Fibroblast of skin of scalp (primary cell): ENCODE measurements at regions not wholly inside any gene's neighbourhood (a gene's known extent, or its start where the extent isn't known, plus 50 kb on each side); places are given as distances from the start of the nearest gene placed in this dataset.
A peak's percentile ranks its signal among the peaks of the same experiment; 100 is the strongest.

Experiments
- DNase-seq: peaks from one replicate; pipeline ENCODE4 v3.0.0-alpha.2; 2013

DNA sequence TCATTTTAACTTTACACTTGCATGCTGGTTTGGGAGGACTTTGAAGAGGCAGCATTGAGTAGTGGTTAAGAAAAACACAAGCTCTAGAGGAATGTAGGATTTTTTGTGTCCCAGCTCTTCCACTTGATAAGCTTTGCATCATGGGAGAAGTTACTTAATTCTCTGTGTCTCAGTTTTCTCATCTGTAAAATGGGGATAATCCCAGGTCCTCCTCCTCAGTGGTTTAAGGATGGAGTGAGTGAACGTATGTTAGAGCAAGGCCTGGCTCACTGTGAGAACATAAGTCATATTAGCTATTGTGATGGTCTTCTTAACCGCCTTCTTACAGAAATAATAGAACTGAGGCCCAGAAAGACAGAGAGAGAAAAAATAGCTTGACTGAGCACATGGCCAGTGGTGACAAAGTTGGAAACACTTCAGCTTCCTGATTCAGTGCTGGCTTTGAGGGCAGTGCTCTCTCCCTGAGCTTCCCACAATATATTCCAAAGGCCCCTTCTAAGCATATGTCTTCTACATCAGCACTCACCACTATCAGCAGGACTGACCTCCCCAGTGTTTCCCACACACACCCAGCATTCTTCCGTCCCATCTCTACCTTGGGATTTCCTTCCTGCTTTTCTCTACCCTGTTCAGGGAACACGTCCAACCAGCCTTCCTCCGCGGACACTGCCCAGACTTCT, 214.9 kb upstream of the TNP1 start:
- peak; percentile 29 for DNase-seq

- no peak for DNase-seq
Observed at GRCh38 chr2:217071416-217071815, 211.6 kb upstream of the TNP1 start.

DNA sequence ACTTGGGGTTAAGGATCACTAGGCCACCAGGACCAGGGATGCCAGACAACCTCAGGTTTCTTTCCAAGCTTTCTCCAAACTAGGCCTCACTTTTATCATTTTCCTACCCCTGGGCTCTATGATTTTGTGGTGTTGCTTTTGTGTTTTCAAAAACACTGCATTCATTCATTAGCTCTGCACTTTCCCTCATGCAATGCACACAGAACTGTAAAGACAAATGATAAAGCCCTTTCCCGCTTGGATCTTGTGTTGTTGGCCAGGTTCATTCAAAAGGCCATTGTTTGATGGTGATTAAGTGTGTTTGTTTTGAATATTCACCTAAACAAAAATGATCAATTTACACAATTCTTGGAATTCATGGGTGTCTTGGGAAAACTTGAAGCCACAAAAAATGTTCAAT, 210.7 kb upstream of the TNP1 start:
- no peak for DNase-seq

DNA sequence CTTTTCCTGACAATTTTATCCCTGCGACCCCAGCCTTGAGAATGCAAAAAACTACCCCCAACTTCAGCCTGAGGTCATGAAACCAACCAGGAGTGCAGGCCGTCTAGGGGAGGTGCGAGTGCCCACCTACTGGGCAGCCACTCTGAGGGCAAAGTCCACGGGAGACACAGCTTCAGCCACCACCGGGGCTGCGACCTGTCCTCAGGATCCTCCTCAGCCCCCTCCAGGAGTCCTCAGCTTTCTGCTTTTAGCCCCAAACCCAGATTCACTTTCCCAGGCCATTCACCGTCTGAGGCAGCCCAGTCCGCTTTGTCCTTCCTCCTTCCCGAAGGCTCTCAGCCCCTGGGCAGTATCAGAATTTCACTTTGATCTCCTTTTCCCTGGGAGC, 210.2 kb upstream of the TNP1 start:
- DNase-seq = no peak

DNA sequence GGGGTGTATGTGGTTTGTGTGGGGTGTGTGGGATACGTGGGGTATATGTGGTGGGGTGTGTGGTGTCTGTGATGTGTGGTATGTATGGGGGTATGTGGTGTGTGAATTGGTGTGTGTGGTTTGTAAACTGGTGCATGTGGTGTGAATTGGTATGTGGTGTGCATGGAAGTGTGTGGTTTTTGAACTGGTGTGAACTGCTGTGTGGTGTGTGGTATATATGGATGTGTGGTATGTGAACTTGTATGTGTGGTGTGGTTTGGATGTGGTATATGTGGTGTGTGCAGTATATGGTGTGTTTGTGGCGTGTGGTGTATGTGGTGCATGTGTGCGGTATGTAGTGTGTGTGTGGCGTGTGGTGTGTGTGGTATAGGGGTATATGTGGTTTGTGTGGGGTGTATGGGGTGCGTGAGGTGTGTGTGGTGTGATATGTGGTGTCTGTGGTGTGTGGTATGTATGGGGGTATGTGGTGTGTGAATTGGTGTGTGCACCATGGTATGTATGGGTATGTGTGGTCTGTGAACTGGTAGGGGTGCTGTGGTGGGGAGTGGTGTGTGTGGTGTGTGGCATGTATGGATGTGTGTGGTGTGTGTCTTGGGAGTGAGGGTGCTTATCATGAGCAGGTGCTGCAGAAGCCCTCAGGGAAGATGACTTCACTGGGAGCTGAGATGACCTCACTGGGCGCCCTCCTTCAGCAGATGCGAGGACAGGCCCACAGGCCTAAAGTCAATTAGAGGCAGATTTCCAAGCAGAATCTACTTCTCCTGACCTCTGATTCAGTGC, 209.6 kb upstream of the TNP1 start:
- DNase-seq = no peak

DNA sequence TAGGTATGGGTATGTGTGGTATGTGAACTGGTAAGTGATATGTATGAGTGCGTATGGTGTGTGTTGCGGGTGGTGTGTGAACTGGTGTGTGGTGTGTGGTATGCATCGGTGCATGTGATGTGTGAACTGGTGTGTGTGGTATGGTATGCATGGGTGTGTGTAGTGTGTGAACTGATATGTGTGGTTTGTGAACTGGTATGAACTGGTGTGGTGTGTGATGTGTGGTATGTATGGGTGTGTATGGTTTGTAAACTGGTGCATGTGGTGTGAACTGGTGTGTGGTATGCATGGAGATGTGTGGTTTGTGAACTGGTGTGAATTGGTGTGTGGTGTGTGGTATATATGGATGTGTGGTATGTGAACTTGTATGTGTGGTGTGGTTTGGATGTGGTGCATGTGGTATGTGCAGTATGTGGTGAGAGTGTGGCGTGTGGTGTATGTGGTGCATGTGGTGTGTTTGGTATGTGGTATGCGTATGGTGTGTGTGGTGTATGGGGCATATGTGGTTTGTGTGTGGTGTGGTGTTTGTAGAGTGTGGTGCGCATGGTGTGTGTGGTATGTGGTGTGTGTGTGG, 208.9 kb upstream of the TNP1 start:
- DNase-seq = no peak

DNA sequence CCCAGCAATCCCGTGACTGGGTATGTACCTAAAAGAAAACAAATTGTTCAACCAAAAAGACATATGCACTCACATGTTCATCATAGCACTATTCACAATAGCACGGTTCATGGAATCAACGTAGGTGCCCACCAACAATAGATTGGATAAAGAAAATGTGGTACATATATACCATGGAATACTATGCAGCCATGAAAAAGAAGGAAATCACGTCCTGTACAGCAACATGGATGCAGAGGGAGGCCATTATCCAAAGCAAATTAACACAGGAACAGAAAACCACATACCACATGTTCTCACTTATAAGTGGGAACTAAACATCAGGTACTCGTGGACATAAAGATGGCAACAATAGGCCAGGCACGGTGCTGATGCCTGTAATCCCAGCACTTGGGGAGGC, 207.9 kb upstream of the TNP1 start:
- DNase-seq = no peak

GRCh38 chr2:217066510-217067270, 206.8 kb upstream of the TNP1 start:
- DNase-seq = no peak

- peak; percentile 79 for DNase-seq
Observed at GRCh38 chr2:217065695-217066405, 206.0 kb upstream of the TNP1 start.

DNA sequence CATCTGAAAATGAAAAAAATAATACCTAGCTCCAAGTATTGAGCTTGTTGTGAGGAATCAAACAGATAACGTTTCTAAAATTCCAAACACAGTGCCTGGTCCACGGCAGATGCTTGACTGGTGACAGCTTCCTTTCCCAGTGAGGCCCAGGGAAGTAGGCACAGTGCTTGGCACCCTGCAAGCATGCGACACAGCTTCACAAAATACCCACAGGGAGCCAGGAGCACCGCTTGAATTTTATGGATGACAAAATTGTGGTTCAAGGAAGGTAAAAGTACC, 205.1 kb upstream of the TNP1 start:
- DNase-seq = no peak

DNA sequence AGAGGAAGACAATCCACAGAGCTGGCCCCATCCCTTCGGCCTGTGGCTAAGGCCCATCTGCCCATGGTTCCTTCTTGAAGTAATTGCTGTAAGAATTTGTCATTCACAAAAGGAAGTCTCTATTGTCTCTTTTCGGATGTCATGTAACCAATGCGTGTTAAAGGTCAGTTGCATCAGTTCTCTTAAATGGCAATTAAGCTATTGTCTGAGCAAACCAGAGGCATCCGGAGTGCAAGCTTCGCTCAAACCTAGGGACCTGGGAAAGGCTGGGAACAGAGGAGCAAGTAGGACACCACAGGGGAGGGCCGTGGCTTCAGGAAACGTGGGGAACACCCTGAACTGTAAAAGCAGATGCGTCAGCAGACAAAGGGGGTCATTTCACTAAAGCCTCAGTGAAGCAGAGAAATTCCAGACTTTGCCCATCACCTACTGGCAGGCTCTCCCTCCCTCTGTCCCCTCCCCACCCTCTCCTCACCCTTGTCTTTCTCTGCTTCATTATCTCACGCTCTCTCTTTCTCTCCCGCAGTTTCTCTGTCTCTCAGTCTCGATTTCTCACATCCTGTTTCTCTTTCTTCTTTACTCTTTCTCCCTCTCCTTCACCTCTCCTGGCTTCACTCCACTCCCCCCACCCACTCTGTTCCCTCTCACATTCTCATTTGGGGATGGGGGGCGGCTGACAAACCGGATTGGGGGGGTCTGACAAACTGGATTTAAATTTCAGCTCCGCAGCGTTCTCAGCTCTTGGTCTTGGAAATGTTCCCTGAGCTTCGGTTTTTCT, 204.6 kb upstream of the TNP1 start:
- peak; percentile 72 for DNase-seq

- DNase-seq = no peak
Observed at GRCh38 chr2:217063238-217063755, 203.4 kb upstream of the TNP1 start.

DNA sequence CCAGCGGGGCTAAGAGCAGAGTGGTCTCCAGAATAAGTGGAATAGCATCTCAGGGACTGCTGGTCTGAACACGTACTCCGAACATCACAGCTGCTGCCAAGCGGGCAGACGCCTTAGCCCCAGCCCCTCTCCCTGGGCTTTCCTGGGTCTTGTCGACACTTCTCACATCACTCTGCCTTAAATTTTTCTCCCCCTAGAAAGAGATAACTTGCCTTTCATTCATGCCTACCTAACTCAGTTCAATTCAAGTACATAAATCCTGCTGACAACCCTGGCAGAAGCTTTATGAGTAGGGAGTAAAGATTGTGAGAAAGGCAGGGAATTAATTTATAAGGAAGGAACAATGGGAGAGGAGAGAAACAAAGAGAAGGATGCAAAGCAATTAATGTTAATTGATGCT, 202.9 kb upstream of the TNP1 start:
- DNase-seq = no peak

- DNase-seq = no peak
Observed at GRCh38 chr2:217061916-217062505, 202.1 kb upstream of the TNP1 start.

GRCh38 chr2:217060951-217061547, 201.2 kb upstream of the TNP1 start:
- DNase-seq = peak; percentile 41

DNA sequence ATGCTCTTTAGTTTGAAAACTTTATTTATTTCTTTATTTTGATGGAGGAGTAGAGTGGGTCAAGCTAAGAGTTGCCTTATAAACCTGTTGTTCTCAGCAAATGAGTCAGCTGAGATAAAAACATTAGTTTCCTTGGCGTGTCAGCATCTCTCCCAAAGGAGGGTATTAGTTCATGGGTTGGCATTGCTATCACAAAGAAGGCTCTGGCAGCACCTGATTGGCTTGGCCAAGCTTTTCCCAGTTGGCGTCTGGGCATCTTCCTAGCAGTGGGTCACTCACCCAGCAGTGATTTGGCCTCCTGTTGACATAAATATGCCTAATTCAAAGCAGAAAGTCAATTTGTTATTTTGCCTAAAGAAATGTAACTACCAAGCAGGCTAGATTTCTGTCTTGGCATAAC, 200.7 kb upstream of the TNP1 start:
- no peak for DNase-seq

DNA sequence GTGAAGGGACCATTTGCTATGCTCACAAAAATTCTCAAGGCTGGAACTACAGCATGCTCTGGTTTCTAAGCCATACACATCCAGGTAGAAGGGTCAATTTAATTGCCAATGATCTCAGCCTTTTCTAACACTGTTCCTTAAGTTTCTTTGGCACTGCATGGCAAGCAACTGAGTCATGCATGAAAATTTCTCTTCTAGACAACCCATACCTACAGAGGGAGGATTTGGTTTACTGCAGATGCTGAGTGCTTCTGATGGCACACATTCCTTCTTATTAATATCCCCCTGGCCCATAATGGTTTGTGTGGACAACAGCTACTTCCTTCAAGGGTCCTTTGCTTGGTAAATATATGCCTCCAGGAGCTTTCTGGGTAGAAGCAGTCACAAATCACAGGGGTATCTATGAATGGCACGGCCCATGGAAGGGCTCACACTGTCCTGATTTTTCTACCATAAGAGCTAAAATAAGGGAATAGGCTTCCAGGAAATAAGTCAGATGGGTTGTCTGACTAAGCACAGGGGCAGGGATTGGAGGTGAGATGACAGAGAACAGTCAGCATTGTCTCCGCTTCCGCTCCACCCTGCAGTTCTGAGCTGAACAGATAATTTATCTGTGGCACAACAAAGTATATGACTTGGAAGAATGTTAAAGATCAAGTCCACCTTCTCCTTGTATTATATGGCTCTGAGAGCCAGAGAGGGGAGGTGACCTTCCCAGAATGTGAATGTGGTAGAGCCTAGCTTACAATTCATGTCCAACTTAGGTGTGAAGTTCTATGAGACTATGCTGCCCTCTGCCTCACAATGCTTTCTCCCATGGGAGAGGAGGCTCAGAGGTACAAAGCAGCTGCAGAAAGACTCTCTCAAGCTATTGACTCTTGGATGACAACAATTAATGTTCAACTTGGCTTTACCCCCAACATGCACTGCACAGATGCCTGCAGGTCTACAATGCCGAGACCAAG, 199.2 kb upstream of the TNP1 start:
- DNase-seq = peak; percentile 34

GRCh38 chr2:217057773-217058172, 197.9 kb upstream of the TNP1 start:
- no peak for DNase-seq

GRCh38 chr2:217055624-217056023, 195.8 kb upstream of the TNP1 start:
- no peak for DNase-seq

DNA sequence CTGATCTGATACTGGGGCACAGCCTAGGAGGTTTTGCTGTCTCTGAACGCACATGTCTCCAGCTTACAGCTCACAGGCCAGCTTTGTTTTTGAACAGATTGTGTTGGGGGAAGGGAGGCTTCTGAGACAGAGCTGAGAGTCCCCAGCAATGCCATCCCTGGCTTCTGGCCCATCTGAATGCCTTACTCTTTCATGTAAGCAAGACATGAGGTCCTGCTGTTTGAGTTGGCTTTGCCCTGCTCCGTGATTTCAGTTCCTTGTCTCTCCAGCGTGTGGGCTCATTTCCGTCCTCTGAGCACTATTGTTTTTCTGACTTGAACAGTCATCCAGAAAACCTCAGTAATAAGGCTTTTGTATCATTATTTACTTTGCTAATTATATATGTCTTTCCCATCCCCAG, 194.9 kb upstream of the TNP1 start:
- peak; percentile 78 for DNase-seq
